GM21576 (cell line): ENCODE measurements at regions not wholly inside any gene's neighbourhood (a gene's known extent, or its start where the extent isn't known, plus 50 kb on each side); places are given as distances from the start of the nearest gene placed in this dataset.

Source experiments
- ATAC-seq: cut with Tn5 transposase; IDR thresholded peaks from one replicate; pipeline ENCODE4 v1.9.1; 2021; ENCODE audit warnings: mild to moderate bottlenecking, moderate library complexity; ENCODE audit not compliant: unreplicated experiment

DNA sequence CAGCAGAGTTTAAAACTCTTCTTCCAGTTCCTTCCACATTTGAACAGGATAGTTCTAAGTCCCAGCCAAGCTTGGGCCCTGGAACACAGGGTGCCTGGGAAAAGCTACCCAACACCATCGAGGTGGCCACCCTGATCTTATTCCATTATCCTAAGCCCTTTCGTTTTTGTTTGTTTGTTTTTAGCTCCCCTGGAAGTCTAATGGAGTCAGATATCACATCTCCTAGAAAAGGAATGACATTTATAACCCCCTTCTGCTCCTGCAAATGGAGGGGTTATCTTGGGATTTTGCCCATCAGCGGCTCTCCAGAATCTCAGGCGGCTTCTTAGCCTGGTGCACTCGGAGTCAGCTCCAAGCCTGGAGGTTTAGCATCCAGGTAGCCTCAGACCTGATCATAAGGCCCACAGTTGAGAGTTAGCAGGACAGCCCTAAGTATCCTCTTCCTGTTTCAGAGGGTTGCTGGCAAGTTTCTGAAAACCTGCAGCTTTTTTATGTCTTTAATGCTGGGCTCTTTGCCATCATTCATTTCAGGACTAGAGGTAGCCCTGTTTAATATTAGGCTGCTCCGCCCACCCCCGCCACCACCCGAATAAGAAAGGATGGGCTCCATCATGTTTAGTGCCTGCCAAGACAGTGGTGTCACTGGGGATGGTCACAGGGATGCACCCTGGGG lies 230.0 kb upstream of the LNX1 start:
- ATAC-seq = no peak

DNA sequence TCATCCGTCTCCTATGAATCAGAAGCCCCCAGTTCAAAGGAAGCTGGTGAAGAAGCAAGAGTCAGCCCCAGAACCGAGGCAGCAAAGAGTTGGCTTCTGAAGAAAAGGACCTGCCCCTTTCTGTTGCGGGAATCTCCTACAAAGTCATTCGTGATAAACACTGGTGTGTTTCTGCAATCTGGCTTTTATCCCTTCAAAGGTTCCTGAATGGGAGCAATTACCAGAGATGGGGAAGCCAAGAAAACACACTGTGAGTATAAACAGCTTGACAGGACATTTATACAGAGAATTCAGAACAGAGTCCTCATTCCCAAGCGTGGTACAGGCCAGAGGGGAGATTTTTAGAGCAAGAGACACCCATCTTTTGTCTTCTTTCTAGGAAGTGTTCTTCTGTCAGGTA lies 226.8 kb upstream of the LNX1 start:
- no peak for ATAC-seq

DNA sequence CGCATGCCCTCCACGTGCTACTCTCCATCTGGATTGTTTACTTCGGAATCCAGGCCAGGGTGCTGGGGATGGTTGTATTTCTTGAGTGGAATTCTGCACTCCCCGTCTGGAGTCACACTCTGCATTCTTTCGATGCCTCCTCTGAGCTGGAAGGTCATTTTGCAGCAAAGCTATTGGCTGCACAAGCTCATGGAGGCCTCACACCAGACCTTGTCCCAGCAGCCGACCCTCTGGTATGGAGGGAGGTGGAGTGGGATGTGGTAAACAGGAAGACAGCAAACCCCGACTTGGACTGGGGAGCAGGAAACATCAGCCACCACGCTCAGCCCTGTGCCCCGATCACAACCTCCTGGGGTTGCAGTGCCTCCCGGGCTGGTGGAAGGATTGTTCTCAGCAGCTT lies 225.3 kb upstream of the LNX1 start:
- no peak for ATAC-seq

DNA sequence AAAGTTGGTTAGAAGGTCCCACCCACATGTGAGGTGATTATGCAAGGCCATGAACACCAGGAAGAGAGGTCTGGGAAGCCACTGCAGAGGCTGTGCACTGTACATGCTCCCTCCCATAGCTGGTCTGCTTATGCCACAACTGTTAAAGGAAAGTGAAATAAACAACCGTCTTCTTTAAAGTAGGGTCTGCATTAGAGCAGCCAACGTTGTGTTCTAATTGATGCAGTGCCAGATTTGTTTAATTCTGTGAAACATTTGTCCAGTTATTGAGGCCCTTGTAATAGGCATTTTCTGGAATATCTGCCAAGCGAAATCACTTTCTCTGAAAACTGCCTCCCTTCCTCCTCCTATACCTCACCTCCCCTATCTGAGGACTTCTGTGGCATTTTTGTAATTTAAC lies 224.0 kb upstream of the LNX1 start:
- ATAC-seq = no peak

DNA sequence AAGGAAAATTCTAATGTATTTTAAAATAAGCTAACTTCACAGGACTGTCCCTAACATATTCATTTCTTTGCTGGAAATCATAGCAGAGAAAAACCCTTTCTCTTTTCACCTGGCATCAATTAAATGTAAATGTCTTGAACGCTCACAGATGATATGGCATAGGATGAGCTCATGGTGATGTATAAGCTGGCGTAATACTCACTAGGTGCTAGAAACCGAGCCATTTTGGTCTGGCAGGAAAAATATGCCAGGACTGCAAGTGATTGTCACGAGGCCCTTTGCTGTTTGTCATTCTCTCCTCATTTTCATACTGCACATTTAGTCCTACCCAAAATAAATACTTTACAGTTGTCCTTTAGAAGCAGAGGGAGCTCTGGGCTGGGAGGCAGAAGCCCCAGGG lies 222.7 kb upstream of the LNX1 start:
- no peak for ATAC-seq

DNA sequence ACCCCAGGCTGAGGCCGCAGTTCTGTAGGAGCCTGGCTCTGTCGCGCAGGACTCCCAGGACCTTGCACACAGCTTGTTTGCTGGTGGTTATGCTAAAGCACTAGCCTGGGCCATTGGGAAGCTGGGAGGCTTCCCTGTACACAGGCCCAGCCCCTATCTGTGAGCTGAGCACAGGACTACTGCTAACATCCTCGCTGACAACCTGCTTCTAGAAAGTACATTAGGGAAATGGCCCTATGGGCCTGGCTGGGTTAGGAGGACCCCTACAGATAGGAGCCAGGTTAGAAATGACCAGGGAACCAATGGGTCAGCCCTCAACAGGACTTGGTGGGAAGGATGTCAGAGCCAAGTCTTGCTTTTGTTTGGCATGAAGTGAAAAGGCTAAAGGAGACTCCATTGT lies 219.4 kb upstream of the LNX1 start:
- ATAC-seq = no peak

DNA sequence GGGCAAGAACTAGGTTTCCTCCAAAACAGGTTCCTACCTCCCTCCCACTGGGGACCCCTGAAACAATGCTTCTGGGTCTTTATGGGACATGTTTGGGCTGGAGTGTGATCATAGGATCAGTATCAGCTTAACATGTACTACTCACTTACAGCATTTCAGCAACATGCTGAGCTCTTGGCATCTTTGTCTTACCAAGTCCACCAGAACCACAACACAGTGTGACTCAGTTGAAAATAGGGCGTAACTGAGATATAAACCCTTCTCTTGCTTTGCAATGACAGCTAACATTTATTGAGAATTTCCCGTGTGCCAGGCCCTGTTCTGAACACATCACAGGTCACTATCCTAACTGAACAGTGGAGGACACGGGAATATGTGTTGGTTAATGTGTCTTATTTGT lies 218.5 kb upstream of the LNX1 start:
- no peak for ATAC-seq

DNA sequence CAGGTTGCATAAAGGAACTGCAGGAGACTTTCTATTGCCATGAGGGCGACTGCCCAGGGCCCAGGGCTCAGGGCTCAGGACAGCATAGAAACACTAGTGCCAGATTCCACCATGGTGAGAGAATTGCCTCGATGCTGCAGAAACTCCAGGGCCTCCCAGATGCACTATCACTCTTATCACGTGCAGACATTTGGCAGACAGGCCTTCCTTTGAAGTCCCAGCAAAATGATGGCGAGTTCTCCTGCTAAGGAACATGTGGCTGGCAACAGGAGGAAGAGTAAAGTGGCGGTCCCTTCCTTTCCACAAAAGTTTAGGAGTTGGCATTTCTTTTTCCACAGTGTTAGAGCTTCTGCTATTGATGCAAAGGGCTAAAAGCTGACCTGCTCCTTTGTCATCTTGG lies 214.0 kb upstream of the LNX1 start:
- ATAC-seq = no peak

DNA sequence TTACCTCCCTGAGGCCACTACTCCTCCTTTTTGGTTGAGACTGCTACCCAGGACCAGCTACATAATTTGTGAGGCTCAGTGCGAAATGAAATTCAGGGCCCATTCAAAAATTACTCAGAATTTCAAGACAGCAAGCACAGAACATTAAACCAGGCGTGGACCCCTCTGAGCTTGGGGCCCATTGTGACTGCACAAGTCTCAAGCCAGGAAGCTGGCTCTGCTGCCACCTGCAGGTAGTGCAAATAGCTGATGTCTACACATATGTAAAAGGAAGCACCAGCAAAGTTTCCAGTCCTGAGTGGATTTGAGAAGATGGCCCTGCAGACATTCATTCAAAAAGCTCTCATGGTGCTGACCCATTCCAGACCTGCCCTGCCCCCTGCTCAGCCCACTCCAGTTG lies 213.4 kb upstream of the LNX1 start:
- ATAC-seq = peak; percentile 85

DNA sequence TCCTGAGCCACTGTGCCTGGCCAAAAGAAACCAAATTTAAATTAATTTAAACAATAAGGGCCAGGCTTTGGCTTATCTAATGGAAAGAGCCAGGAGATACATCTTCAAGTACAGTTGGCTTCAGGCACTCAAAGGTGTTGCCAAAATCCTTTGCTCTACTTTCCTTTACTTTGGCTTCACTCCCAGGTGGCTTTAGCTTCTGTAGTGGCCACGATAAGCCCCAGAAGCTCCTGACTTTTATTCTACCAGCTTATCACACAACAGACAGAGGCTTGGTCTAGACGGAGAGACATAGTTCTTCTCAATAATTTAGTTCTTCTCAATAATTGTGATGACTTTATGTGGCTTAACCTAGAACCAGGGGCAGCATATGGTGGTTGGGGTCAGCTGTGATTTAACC lies 211.2 kb upstream of the LNX1 start:
- ATAC-seq = no peak

DNA sequence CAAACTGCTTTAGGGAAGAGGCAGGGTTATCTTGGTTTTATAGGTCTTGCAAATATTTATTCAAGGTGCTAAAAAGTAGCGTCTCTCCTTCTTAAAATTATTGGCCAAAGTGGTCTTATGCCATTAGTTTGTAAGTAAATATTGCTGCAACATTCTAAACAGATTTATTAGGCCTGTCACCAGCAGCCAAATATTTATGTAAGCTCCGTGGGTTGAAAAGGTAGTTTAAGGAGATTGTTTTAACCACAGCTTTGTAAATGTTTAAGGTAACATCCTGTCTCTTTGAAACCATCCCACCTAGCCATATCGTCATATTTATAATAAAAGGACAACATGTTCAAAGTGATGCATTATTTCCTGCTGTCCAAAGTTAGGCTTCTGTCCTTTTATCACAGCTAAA lies 210.1 kb upstream of the LNX1 start:
- no peak for ATAC-seq

DNA sequence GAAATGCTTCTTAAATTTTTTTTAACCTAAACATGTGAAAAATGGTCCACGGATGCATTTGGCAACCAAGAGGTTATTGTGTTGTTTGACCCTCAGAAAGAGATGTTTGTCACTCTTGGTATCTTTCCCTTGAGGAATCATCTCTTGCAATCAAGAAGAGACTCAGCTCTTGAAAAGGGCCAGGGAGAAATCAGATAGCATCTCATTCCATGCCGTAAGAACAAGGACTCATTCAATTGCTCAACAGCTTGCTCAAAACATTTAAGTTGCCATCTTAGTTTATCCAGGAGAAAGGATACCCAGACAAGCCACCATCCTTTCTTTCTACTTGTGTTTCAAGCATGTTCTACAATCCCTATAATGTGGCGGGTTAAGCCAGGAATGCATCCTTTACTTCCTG lies 209.5 kb upstream of the LNX1 start:
- ATAC-seq = no peak

DNA sequence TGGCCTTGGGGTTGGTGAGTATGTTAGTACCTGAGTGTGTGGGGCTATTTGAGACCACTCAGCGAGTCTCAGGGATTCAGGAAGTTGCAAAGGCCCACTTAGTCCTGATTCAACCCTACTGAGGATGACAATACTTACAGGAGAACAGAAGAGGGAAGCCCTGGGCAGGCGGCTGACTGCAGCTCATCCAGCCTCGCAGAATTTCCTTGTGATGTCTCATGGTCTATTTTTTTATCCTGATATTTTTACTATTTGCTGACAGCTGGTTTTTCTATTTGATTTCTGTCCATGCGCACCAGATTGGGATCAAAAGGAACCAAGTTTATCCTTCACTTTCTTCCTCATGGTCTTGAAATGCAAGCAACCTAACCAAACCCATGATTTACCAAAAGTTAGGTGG lies 201.8 kb upstream of the LNX1 start:
- no peak for ATAC-seq

DNA sequence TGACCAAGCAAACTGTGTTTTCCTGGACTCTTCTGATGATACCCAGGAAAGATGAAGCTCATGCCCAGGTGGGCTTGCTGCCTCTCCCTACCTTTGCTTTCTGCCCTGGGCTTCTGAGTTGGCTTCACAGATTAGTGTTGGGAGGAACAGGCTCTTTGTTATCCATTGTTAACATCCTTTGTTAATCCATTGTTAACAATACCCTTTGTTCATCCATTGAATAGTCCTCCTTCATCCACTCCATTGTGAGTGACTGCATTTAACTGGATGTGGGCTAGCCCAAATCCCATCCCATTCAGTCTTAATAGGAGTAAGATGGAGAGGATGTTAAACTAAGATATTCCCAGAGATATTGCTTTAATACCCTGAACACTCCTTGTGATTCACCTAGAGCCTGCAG lies 199.0 kb upstream of the LNX1 start:
- ATAC-seq = no peak

DNA sequence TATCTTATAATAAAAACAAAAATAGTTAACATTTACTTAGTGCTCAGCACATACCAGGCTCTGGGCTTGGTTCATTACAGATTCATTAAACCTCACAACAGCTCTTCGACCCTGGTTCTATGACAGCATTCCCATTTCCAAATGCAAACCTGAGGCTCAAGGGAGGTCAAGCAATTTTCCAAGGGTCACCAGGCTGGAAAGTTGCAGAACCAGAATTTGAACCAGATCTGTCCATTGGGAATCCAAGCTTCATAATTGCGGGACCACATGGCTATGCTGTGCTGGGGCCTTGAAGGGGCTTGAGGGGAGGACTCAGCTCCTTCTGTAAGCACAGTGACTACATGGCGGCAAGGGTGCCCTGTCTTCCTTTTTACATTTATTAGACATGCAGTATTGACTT lies 197.3 kb upstream of the LNX1 start:
- ATAC-seq = no peak

DNA sequence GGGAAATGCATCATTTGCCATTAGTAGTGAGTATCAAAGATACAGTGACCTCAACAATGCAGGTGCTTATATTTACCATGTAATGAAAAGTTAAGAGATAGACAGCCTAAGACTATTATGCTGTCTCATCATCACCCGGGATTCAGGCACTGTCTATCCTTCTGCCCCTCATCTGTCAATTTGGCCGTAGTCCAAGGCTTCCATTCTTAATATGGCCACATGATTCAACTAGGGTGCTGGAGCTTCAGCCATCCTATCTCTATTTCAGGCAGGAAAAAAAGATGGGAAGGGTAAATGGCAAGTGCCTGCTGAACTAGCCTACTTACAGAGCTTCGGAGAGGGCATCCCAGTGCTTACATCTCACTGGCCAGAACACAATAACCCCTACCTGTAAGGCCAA lies 196.7 kb upstream of the LNX1 start:
- ATAC-seq = no peak

DNA sequence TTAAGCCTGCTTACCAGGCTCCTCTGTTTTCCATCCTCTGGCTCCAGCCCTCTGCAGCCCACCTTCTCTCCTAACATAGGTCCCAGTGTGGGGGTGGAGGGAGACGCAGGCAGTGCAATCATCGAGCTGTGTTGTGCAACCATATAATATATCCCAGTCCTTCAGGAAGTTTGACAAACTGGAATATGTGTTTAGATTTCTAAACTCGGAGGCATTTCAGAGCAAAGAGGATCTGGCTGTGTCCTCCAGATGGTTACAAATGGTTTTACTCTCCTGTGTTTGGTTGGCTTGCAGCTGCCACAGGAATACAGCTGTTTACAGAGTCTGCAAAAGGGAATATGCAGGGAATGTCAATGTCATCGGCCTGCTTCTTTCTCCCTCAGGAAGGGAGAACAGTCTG lies 195.3 kb upstream of the LNX1 start:
- no peak for ATAC-seq

DNA sequence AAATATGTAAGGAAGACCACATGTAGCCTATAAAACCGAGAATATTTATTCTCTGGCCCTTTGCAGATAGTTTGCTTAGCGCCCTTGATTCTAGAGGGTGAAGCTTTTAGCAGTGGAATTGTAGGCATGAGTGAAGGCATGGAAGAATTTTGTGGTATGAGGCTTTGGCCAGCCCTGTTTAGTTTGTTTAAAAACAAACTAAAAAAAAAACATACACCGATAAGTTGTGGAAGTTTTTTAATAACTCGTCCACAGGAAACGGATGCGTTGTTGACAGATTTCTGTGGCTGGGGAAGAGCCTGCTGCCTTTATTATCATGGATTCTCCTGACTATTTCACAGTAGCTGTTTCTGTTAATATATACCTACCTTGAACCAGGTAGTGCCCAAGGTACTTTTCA lies 194.7 kb upstream of the LNX1 start:
- no peak for ATAC-seq

DNA sequence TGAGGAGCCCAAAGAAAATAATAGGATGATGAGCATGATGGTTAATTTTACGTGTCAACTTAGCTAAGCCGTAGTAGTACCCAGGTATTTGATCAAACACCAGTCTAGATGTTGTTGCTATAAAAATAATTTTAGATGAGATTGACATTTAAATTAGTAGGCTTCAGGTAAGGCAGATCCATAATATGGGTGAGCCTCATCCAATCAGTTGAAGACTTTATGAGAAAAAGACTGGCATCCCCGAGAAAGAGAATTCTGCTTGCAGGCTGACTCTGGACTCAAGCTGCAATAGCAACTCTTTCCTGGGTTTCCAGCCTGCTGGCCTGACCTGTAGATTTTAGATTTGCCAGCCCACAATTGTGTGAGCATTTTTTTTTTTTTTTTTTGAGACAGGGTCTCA lies 192.8 kb upstream of the LNX1 start:
- ATAC-seq = no peak

DNA sequence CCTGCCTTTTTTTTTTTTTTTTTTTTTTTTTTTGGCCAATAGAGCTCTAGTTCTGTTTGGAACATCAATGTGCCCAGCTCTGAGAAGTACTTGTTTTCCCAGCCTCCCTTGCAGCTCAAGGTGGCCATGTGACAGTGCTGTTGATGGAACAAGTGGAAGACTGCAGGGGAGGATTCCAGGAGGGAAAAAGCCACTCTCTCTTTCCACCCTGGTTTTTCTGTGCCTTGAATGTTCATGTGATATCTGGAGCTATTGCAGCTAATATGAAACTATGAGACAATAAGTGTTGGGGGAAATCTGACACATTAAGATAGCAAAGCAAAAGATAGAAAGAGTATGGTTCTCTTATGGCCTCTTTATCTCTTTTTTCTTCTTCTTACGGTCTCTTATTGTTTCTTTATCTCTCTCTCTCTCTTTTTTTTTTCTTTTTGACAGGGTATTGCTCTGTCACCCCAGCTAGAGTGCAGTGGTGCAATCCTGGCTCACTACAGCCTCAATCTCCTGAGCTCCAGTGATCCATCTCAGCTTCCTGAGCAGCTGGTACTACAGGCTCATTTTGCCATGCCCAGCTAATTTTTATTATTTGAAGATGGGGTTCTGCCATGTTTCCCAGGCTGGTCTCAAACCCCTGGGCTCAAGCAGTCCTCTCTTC lies 192.0 kb upstream of the LNX1 start:
- ATAC-seq = no peak

DNA sequence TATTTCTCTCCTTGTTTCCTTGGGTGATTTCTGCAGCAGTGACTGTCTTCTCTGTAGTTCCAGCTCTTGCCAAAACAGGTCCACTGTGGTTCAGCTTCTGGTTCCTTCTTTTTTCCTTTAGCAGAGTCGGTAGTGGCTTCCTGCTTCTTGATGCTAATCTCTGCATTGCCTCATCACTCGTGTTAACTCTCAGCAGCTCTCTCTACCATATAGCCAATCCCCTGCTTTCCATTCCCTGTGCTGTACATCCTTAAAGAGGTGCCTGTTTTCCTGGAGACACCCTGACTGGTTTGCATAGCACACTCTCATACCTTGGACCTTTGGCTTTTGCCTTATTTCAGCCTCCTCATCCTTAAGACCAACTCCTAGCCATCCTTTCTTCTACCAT lies 191.2 kb upstream of the LNX1 start:
- ATAC-seq = no peak

DNA sequence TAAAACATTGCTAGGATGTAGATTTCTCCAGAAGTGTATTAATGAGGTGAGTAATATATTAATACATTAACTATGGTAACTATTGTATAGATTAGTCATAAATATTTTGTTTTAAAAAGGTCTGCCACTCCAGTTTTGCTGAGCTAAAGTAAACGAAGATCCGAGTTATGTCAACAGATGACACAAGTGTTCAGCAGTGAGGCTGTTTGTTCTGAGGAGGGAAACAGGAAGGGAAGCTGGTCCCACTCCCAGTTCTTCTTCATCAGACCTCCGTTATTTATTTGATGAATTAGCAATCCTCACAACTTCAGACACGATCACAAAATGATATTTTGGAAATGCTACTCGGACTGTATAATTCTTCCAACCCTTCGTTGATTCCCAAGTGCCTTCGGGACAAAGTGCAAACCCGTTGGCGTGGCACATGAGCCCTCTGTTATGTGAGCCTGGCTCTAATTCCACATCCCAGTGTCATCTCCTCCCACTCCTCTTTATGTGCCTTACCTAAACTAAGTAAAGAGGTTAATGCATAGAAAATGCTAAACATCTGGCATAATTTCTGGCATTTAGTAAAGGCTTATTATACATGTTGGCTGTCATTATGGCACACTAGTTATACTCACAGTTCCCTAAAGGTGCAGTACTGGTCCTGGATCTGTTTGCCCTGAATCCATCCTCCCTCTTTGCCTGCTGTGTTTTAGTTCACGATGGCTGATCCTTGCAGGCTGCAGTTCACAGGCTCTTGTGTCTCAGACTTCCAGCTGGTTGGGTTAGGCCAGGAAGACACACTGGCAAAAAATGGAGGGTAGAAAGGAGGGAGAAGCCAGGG lies 190.6 kb upstream of the LNX1 start:
- no peak for ATAC-seq
